GM19468 (cell line): ENCODE measurements at regions not wholly inside any gene's neighbourhood (a gene's known extent, or its start where the extent isn't known, plus 50 kb on each side); places are given as distances from the start of the nearest gene placed in this dataset.

Source experiments
- ATAC-seq: cut with Tn5 transposase; IDR thresholded peaks from one replicate; pipeline ENCODE4 v1.9.1; 2021; ENCODE audit warnings: mild to moderate bottlenecking, moderate library complexity, moderate number of reproducible peaks; ENCODE audit not compliant: unreplicated experiment; ENCODE audit errors: extremely low read depth

DNA sequence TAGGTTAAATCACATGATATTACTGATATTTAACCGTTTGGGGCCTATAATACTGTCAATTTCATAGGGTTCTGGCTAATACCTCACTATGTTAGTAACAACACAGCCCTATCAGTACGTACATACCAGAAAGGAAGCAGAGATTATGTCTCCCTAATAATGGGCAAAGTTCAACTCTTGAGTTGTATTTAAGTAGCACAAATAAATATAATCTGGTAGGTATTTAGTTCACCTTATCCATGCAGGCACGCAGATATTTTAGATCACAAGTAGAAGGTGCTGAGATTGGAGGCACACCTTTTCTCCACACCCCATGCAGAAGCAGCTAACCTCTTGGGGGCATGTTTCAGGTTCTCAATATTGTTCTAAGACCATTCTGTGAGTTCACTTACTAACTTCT lies 118.9 kb downstream of the IRS1 start:
- ATAC-seq: no peak

DNA sequence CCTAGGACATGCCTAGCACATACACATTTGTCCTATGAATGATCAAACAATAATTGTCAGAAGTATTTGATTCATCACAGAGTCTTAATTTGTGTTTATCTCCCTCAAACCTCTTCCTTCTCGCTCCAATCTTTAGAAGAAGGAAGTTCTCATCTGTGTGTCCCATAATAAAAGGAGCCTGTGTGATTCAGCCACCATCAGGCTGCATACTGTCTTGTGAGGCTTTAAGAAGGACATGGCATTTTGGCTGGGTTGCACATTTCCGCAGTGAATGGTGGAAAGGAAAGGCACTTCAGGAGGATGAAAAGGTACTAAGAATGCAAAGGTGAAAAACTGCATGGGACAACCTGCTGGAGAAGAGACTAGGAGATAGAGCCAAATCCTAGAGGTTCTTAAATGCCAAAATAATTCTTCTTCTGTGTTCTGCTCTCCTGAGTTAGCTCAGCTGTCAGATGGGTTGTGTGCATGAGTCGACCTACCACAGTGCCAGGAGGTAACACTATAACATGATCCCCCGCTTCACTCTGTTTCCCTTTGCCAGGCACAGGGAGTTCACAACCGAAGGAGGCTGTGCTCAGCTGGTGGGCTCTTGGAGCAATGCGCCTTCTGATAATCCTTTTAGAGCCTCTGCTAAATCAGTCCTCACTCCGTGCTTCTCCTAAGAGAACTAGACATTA lies 120.1 kb downstream of the IRS1 start:
- no peak for ATAC-seq

DNA sequence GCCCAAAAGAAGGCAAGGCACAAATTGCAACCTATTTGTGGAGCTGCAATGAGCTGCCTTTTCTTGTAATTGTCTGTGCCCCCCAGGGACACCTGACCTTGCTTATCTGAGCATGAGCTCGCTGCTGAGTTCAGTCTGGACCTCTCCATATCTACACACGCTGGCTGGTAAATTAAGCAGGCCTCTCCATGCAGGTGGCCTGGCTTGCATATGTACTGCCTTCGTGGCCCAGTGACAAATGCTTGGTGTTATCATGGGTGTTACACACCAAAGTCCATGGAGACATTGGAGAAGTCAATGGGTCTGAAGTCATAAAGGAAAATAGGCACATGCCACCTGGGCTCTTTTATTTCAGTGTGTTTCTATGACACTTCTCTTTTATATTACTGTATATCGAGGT lies 121.2 kb downstream of the IRS1 start:
- ATAC-seq: no peak

DNA sequence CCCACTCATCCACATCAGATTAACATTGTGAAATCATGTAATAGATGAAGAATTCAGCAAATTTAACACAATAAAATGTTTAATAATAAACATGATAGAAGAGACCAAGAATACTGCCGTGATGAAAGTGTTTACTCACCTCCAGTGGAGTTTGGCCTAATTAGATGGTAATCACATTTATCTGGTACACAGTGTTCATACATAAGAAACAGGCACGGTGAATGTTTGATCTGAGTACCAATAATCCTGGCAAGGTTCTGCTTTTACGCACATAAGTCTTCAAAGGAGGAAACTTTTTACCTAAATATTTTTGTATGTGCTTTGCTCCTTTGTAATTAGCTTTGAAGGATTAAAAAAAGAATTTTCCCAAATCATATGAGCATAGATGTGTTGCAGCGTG lies 122.5 kb downstream of the IRS1 start:
- ATAC-seq: no peak

DNA sequence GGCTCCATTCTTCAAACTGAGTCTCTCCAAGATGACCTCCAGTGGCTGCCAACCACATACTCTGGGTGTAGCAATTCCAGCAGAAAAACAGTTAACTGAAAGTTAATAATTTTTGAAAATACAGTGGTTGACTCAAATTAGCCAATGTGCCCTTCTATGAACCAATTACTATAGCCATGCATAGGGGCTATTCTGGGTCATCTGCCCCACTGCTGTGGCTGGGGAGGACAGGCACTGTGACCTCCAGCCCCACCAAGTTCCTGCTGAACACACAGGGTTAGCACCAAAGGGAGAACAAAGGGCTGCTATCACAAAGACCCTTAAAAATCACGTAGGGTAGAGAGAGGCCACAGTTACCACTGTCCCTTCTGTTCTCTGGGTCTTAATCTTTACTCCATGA lies 123.0 kb downstream of the IRS1 start:
- ATAC-seq: no peak

DNA sequence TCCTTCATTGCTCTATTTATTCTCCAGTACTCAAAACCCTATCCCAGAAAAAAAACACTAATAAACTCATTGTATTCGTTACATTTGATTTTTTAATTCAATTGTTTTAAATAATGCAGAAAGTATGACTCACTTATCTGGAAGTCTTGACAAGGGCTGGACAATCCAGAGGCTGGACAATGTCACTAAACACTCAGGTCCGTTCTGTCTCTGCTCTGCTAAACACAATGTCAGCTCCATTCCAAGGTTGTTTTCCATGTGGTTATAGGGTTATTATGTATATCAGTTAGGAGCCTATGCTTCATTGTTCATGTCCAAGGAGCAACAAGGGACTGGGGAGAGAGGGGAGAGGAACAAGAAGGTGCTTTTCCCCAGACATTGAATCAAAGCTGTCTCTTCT lies 125.5 kb downstream of the IRS1 start:
- ATAC-seq: no peak

DNA sequence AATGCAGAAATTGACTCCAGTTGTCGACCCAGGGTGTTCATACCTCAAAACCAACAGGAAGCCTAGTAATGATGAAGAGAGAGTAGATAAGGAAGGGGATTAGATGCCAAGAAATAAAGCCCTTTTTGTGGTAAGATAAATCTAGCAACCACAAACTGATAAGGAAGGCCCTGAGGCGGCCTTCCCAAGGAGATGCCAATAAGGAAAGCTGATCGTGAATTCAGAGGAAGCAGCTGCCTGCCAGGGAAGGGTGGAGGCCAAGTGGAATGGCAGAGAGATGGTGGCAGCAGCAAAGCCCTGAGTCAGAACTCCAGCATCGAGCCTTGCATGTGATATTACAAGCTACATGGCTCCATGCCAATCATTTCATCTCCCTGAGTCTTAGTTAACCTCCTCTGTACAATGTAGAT lies 126.3 kb downstream of the IRS1 start:
- ATAC-seq: no peak

DNA sequence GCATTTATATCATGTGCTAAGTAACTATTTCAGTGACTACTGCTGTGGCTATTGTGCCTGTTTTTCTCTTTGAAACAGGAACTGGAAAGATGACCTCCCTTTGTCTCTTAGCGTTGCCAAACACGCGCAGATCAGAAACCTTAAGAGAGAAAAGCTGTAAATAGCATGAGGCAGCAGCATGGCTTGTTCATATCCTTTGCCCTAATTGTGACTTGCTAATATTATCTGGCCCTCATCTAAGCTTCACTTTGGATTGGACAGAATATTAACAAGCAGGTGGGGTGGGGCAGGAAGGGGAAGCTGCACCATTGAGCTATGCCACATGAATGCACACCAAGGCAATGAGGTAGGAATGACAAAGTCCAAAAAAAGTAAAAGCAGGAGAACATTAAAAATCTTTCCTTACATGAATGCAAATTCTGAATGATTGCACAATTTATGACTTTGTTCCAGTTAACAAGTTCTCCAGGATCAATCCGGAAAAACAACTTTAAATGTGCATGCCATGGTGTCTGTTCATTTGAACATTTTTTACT lies 128.4 kb downstream of the IRS1 start:
- no peak for ATAC-seq

DNA sequence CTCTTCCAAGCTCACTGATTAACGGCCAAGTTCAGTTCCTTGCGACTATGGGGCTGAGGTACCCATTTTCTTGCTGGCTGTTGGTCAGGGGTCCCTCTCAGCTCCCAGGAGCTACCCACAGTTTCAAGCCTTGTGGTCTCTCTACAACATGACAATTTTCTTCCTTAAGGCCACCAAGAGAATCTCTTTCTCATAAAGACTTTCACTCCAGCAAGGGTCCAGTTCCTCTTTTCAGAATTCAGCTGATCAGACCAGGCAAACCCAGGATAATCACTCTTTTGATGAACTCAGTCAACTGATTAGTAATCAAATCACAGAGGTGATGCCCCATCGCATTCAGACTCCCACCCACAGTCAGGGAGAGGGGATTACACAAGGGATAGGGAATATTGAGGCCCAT lies 129.7 kb downstream of the IRS1 start:
- no peak for ATAC-seq

DNA sequence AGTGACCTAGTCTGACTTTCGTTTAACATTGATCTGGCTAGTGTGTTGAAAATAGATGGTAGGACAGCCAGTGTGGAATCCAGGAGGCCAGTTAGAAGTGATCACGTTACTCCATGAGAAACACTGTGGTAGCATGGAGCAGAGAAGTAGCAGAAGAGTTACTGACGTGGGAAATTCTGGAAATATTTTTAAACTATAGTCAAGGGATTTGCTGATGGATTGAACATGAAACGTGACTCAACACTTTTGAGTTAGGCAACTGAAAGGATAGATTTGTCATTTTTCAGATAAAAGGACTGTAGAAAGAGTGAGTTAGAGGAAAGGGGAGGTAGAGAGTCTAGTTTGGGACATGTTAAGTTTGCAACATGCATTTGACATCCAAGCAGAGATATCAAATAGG lies 130.4 kb downstream of the IRS1 start:
- ATAC-seq: no peak

DNA sequence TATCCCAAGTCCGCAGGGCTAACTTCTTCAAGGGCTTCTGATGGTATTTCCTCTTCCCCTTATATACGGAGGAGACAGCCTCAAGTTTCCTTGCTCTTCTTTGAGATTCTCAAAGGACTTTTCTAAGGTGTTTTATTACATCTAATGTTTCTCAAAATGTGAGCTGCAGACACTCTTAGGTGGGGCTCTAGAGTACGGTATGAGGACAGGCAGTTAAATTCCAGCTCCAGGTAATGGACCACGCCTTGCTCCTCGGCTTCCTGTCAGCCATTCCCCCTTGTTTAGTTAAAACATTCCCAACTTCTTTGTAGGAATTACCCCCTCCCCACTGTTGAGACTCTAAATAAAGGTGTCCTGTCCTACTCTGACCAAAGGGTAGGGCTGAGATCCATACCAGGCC lies 131.9 kb downstream of the IRS1 start:
- no peak for ATAC-seq

DNA sequence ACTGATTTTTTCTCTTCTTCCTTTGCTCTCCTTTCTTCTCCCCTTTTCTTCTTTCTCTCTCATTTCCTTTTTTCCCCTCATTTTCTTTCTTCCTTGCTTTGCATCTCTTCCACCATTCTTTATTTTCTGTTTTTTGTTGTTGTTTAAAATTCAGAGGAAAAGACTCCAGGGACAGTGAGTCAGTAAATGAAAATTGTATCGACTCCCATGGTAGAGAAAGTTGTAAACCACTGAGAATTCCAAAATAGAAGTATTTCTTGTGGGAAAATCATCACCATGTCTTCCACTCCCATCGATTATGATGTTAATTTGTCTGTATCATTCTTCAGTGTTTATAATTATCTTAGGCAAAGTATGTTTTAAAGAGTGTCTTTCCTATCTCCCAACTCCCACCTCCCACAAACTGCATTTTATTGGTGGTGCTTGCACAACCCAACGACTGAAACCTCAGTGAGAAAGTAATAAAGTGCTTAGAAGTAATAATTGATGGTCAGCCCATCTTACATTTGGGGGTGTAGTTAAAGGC lies 134.3 kb downstream of the IRS1 start:
- ATAC-seq: no peak

DNA sequence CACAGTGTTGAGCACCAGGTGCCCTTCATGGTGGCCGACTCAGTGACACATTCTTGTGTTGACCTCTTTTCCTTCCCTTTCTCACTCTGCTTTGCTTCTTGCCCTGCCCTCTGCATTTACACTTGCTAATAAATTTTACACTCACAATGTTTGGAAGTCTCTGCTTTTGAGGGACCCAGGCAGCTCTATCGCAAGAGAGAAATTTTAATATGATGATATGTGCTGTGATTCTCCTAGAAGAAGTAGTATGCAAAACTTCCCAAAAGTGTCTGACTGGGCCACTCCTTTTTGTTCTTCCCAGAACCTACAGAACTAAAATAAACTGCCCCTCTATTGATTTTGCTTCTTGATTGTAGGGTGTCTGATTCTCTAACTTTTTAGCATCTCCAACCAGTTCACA lies 135.0 kb downstream of the IRS1 start:
- no peak for ATAC-seq

DNA sequence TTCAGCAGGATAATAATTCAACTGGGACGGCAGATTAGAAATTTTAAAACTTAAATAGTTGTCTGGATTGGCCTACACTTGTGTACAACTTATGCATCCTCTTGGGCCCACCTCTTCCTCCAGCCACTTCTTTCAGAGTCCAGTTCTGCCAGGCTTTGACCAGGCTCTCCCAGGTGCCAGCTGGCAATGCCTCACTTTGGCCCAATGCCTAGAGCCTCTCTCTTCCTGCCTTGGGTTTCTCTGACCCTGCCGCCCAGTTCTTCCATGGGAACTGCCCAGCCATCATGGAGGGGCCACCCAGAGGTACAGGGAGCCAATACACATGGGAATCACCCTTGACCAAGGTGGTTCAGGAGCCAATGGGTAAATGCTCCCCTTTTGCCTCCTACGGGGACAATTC lies 135.5 kb downstream of the IRS1 start:
- no peak for ATAC-seq

DNA sequence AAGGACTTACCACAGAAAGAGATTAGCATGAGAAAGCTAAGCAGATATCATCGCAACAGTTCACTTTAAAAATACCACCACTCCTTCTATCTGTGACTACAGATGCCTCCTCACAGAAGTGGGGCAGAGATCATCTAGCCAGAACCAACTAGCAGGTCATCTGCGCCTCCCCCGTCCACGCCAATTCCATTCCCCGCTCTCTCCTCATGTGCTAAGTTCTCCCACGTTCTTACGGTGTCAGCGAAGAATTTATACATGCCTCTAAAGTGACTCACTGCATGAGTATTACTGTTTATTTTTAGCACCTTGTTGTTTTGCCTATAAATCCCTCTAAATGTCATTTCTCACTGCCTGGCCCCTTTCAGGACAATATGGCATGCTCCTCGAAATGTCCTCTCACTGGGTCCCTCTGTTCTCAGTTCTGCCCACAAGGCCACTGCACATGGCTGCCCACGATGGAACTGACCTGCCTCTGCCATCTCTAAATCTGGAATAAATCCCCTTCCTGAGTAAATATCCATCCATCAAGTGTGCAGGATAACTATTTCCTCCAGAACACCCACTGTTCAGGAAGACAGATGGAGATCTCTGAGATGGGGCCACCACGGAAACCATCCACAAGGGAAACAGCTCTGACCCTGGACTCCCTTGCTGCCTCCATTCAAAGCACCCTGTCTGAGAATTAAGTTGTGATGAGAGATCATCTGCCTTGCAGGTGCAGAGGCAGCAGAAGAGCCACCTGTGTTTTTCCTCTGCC lies 137.7 kb downstream of the IRS1 start:
- ATAC-seq: no peak

DNA sequence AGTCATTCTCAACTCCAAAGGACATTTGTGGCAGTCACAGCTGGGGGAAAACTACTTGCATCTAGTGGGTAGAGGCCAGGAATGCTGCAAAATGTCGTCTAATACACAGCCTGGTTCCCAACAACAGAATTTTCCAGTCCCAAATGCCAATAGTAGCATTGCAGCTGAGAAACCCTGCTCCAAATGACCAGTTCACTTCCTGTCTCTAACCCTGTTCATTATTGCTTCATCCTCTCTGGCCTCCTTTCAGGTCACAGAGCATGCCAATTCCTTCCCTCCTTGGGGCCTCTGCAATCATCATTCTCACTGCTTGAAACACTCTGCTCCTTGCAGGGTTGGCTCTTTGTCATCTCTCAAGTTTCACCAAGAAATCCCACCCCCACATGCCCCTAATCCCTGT lies 139.1 kb downstream of the IRS1 start:
- ATAC-seq: no peak

DNA sequence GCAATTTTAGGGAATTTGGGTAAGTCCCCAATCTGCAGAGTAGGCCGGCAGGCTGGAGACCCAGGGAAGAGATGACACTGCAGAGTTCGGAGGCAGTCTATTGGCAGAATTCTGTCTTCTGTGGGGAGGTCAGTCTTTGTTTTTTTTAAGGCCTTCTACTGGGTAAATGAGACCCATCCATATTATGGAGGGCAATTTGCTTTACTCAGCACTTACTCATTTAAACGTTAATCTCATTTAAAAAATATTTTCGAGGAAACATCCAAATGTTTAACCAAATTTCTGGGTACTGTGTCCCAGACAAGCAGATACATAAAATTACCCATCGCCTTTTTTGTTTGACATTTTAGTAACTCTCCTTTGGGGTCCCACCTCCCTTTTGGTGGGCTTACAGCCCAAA lies 139.5 kb downstream of the IRS1 start:
- no peak for ATAC-seq

DNA sequence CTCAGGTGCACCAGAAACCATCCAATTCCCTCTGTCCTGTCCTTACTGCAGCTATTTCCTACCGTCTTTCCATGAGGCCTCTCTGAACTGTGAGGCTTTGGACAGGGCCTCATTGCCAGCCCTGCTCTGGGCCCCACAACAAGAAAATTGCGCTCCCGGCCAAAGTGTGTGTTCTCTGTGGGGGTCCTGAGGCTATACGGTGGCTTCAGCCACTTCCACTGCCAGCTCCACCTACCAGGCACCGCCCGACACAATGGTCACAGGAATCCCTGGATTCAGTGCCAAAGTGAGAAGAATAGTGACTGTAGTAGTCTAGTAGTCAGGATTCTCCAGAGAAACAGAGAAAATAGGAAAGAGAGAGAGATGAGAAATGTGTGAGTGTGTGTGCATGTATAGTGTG lies 140.2 kb downstream of the IRS1 start:
- ATAC-seq: no peak

DNA sequence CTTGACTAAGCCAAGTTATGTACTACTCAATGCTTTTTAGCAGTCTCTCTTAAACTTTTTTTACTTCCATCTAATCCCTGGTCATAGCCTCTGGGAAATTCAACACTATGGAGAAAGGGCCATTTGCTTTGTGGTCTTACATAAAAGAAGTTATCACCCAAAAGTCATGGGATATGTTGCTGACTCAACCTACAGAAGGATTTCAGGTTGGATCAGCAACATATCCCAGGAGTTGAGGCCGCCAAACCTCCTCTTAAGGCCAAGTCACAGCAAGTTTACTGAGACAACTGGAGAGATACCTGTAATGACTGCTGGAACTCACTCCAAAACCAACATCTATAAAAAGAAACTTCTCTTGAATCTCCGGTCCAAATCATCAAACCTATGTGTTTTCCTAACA lies 141.1 kb downstream of the IRS1 start:
- no peak for ATAC-seq

DNA sequence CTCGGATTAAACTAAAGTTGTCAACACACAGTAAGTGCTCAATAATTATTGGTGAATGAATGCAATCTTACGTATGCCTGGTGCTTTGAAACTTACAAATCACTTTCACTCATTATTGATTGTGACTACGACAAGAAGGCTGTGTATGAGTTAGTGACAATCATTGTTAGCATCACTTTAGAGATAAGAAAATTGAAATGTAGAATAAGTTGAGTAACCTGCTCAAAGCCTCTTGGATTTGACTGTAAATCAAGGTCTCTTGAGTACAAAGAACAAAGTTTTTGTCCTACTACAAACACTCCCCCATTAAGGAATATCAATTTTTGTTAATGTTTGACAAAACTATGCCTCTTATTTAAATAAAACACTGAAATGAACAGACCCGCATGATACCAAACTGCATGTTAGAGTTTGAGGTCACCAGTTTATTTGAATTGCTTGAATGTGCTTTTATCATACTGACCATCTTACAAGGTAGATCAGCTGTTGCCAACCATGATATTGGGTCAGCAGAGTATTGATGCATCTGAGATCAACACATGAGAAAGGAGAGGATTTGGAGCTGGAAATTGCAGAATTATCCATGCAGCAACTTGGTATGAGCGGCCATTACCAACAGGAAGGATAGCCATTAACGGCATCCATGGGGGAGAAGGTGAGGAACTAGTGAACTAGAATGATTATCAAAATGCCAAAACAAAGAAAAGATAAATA lies 142.1 kb downstream of the IRS1 start:
- ATAC-seq: no peak

DNA sequence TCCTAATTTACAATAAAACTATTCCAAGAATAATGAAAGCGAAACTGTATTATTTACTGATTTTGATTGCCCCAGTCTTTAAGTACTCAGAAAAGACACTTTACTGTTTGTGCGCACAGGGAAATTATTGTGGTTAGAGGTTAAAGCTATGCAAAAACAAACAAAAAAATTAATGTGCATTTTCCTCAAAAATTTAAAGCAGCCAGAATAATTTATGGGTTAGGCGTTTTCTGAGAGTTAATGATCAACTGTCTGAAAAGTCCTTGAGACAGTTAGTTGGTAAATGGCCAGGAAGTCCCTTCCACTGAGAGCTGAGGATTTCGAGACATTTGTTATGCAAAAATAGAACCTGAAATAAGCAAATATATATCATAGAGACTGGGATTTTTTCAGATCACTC lies 143.3 kb downstream of the IRS1 start:
- no peak for ATAC-seq
